Caco-2 (cell line): ENCODE measurements at regions not wholly inside any gene's neighbourhood (a gene's known extent, or its start where the extent isn't known, plus 50 kb on each side); places are given as distances from the start of the nearest gene placed in this dataset.

Source experiments
- BruUV-seq: library from RNA; stranded (reverse); fragments of 400-500 nt; replicated peaks from 2 replicates; lab custom pipeline; 2021; lab: Mats Ljungman, UMichigan
- CTCF ChIA-PET: fragments of 300-600 bp; sonication (Branson Sonifier 250); formaldehyde crosslinking; loops from one replicate; lab custom pipeline; 2022; ENCODE audit warnings: antibody characterized with exemption; lab: Charles Lee
- POLR2A ChIA-PET: fragments of 300-600 bp; sonication (Branson Sonifier 250); formaldehyde crosslinking; loops from one replicate; lab custom pipeline; 2022; ENCODE audit warnings: antibody characterized with exemption; lab: Charles Lee
- DNase-seq, 2 experiments: peaks; one replicate each; pipeline versions ENCODE4 v3.0.0 to v3.0.0-alpha.2; 2020 to 2022
- H3K27me3 ChIP-seq: replicated peaks from 2 replicates; pipeline ENCODE4 v1.6.0; 2011; ENCODE audit warnings: low read length; ENCODE audit not compliant: control insufficient read depth, insufficient read depth
- H3K36me3 ChIP-seq: 2 replicates; pipeline ENCODE4 v1.5.1; 2011; ENCODE audit warnings: low read length; ENCODE audit not compliant: control insufficient read depth, insufficient read depth
- H3K4me1 ChIP-seq: fragments of 250-450 bp; sonication (Bioruptor Pico); 2 replicates; pipeline ENCODE4 v1.5.1; 2020; ENCODE audit warnings: mild to moderate bottlenecking
- H3K4me3 ChIP-seq: 2 replicates; pipeline ENCODE4 v1.5.1; 2011; ENCODE audit warnings: low read depth, mild to moderate bottlenecking, control low read depth, low read length
- H3K9me3 ChIP-seq: fragments of 250-450 bp; sonication (Bioruptor Pico); 2 replicates; pipeline ENCODE4 v1.5.1; 2020; ENCODE audit warnings: mild to moderate bottlenecking, moderate library complexity
- H3K27ac Mint-ChIP-seq: one replicate; pipeline ENCODE4 v1.8.0; 2022; ENCODE audit warnings: mixed read lengths; ENCODE audit not compliant: unreplicated experiment
- H3K27me3 Mint-ChIP-seq: one replicate; pipeline ENCODE4 v1.8.0; 2022; ENCODE audit warnings: mixed read lengths; ENCODE audit not compliant: insufficient read depth, unreplicated experiment
- H3K36me3 Mint-ChIP-seq: one replicate; pipeline ENCODE4 v1.8.0; 2022; ENCODE audit warnings: mild to moderate bottlenecking, mixed read lengths; ENCODE audit not compliant: insufficient read depth, unreplicated experiment
- H3K4me1 Mint-ChIP-seq: one replicate; pipeline ENCODE4 v1.8.0; 2022; ENCODE audit warnings: low read depth, mixed read lengths; ENCODE audit not compliant: unreplicated experiment
- H3K4me3 Mint-ChIP-seq: one replicate; pipeline ENCODE4 v1.8.0; 2022; ENCODE audit warnings: mild to moderate bottlenecking, moderate library complexity, mixed read lengths; ENCODE audit not compliant: unreplicated experiment
- H3K9me3 Mint-ChIP-seq: one replicate; pipeline ENCODE4 v1.8.0; 2022; ENCODE audit warnings: mixed read lengths; ENCODE audit not compliant: unreplicated experiment
- CTCF ChIP-seq, 2 experiments: fragments of 200-600 bp in 1 of 2; IDR thresholded peaks; 1 replicate in 1 of 2; 2 replicates in 1 of 2; pipeline versions ENCODE4 v1.5.1 to v1.8.0; 2011 to 2022; ENCODE audit warnings: antibody characterized with exemption in 1 of 2, control low read depth in 1 of 2, inconsistent platforms in 1 of 2, low read depth in 1 of 2, low read length in 1 of 2, mild to moderate bottlenecking in 1 of 2, moderate library complexity in 1 of 2; ENCODE audit not compliant: insufficient read depth in 1 of 2, severe bottlenecking in 1 of 2, unreplicated experiment in 1 of 2
- intact Hi-C: fragments of 100-400 bp; cut with micrococcal nuclease; formaldehyde crosslinking; loops from one replicate; pipeline ENCODE4 v1.10.0; 2022; ENCODE audit not compliant: unreplicated experiment

- no TSS peak for BruUV-seq
- Histone ChIP-seq H3K4me1 (no peaks in the 10 kb centered on the region), H3K36me3 (no peaks in the 10 kb centered on the region), H3K27me3 (no peaks in the 10 kb centered on the region), H3K9me3 (no peaks in the 10 kb centered on the region), H3K4me3 (no peak overlapping the region)
- POLR2A ChIA-PET, result no interaction called here
- intact Hi-C loops, result no loop called here
- H3K27ac Mint-ChIP-seq, result no peak overlapping the region
- H3K36me3 Mint-ChIP-seq, result no peaks in the 10 kb centered on the region
- CTCF ChIA-PET, result no interaction called here
- no peak overlapping the region for H3K4me3 Mint-ChIP-seq
- H3K4me1 Mint-ChIP-seq, result no peaks in the 10 kb centered on the region
- TF ChIP-seq CTCF (IDR thresholded peaks at IDR 0.05; ENCODE audit: insufficient read depth in 1 of 2, low read depth in 1 of 2, low read length in 1 of 2, severe bottlenecking in 1 of 2, unreplicated experiment in 1 of 2), result no peak
- no peaks in the 10 kb centered on the region for H3K9me3 Mint-ChIP-seq
- no peak for DNase-seq
- H3K27me3 Mint-ChIP-seq, result no peaks in the 10 kb centered on the region
These were observed 57.4 kb upstream of the TMPRSS15 start for GRCh38 chr21:18460979-18461378.

GRCh38 chr21:18461743-18462142, 58.2 kb upstream of the TMPRSS15 start:
- H3K36me3 Mint-ChIP-seq, result no peaks in the 10 kb centered on the region
- no peaks in the 10 kb centered on the region for H3K9me3 ChIP-seq
- DNase-seq, result no peak
- H3K27me3 Mint-ChIP-seq, result no peaks in the 10 kb centered on the region
- no TSS peak for BruUV-seq
- no peaks in the 10 kb centered on the region for H3K9me3 Mint-ChIP-seq
- no peaks in the 10 kb centered on the region for H3K4me1 ChIP-seq
- ChIA-PET CTCF (no interaction called here), POLR2A (no interaction called here)
- no peak overlapping the region for H3K27ac Mint-ChIP-seq
- no peak overlapping the region for H3K4me3 Mint-ChIP-seq
- intact Hi-C loops, result no loop called here
- no peaks in the 10 kb centered on the region for H3K4me1 Mint-ChIP-seq
- TF ChIP-seq CTCF (IDR thresholded peaks at IDR 0.05; ENCODE audit: insufficient read depth in 1 of 2, low read depth in 1 of 2, low read length in 1 of 2, severe bottlenecking in 1 of 2, unreplicated experiment in 1 of 2), result no peak
- no peaks in the 10 kb centered on the region for H3K36me3 ChIP-seq
- no peak overlapping the region for H3K4me3 ChIP-seq
- no peaks in the 10 kb centered on the region for H3K27me3 ChIP-seq

GRCh38 chr21:18467715-18468114, 64.1 kb upstream of the TMPRSS15 start:
- Histone ChIP-seq H3K27me3 (no peaks in the 10 kb centered on the region), H3K4me1 (no peaks in the 10 kb centered on the region), H3K4me3 (no peak overlapping the region), H3K9me3 (no peaks in the 10 kb centered on the region), H3K36me3 (no peaks in the 10 kb centered on the region)
- no peaks in the 10 kb centered on the region for H3K36me3 Mint-ChIP-seq
- no peak for DNase-seq
- BruUV-seq, result no TSS peak
- H3K4me3 Mint-ChIP-seq, result no peak overlapping the region
- peaks cover 6% of the 10 kb centered on the region for H3K4me1 Mint-ChIP-seq
- no peak overlapping the region for H3K27ac Mint-ChIP-seq
- POLR2A ChIA-PET, result no interaction called here
- no peaks in the 10 kb centered on the region for H3K27me3 Mint-ChIP-seq
- CTCF ChIA-PET, result no interaction called here
- intact Hi-C loops, result no loop called here
- TF ChIP-seq CTCF (IDR thresholded peaks at IDR 0.05; ENCODE audit: insufficient read depth in 1 of 2, low read depth in 1 of 2, low read length in 1 of 2, severe bottlenecking in 1 of 2, unreplicated experiment in 1 of 2), result no peak
- no peaks in the 10 kb centered on the region for H3K9me3 Mint-ChIP-seq
